ENCODE measurements at regions not wholly inside any gene's neighbourhood (a gene's known extent, or its start where the extent isn't known, plus 50 kb on each side); places are given as distances from the start of the nearest gene placed in this dataset.

DNA sequence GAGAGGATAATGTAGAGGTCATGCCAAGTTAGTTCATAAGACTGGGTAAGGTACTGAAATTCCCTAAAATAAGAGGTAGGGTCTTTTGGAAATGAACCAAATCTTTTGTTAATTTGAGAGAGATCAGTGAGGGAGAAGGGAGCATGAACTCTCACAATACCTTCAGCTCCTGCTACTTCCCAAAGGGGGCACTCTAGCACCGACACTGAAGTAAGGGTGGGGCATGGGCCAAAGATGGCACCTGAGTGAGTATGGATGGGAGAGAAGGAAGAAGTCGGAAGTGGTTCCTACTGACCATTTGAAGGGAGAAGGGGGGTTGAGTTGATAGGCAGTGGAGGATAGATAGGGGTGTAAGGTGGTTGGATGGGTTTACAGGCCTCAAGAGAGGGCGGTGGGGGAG, 86.6 kb downstream of the ZNF737 start:
- no peak for TF ChIP-seq POLR2AphosphoS5 (IDR thresholded peaks at IDR 0.05; ENCODE audit: low read depth)
- no peak for TF ChIP-seq SPI1 (IDR thresholded peaks at IDR 0.05; ENCODE audit: borderline replicate concordance, low read depth)

Data from HL-60 (cell line).